Hematopoietic multipotent progenitor cell treated with erythropoietin and hydrocortisone succinate and interleukin-3 and kit ligand, for 17 days (in vitro differentiated cells): ENCODE measurements at regions not wholly inside any gene's neighbourhood (a gene's known extent, or its start where the extent isn't known, plus 50 kb on each side); places are given as distances from the start of the nearest gene placed in this dataset.

Experiments used
- DNase-seq: peaks from one replicate; pipeline ENCODE4 v3.0.0-alpha.2; 2015; ENCODE audit warnings: low spot score

- no peak for DNase-seq
Observed at GRCh38 chr2:48107326-48107925, 201.1 kb upstream of the FBXO11 start.

DNA sequence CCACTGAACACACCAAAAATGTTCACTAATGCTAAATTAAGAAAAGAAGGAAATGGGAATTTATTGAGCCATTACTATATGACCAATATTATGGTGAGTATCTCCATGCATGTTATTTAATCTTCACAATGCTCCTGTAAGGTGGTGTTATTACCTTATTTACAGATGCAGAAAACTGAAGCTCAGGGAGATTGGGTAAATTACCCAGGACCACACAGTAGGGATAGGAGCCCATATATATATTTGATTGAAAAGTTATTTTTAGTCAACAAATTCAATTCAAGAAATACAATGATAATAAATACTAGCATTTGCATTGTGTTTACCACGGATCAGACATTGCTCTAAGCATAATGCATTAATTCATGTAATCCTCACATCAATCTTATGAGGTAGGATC is 202.2 kb upstream of the FBXO11 start:
- DNase-seq, result no peak

DNA sequence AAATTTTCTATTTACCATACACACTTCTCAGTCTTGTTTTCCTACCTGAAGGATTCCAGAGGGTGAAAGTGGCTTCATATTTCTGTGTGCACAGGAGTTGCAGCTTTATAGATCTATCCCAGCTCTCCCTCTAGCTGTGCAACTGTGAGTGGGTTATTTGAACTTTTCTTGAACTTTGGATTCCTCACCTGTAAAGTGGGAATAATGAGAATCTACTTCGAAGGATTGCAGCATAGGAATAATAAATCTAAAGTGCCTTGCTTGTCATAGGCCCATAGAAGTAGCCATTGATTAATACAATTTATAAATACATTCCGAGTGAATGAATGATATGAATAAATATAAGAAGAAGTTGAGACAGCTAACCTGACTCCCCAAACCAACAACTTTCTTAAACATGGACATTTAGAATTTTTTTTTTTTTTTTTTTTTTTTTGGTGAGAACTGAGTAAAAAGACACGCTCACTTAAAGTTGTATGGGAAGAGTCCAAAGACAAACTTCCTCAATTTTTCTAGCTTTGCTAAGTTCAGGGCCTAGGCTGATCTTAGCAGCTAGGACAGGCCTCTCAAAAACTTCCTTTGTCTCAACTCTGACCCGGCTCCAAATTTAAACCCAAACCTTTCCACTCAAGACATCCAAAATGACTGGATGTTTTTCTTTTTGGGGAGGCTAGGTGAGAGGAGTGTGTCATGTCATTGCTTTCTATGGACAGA is 203.3 kb upstream of the FBXO11 start:
- no peak for DNase-seq

- no peak for DNase-seq
Observed at GRCh38 chr2:48110492-48110891, 204.0 kb upstream of the FOXN2 start.

- peak; percentile 15 for DNase-seq
Observed at GRCh38 chr2:48112911-48113680, 201.4 kb upstream of the FOXN2 start.

- no peak for DNase-seq
Observed at GRCh38 chr2:48113767-48114166, 200.7 kb upstream of the FOXN2 start.

DNA sequence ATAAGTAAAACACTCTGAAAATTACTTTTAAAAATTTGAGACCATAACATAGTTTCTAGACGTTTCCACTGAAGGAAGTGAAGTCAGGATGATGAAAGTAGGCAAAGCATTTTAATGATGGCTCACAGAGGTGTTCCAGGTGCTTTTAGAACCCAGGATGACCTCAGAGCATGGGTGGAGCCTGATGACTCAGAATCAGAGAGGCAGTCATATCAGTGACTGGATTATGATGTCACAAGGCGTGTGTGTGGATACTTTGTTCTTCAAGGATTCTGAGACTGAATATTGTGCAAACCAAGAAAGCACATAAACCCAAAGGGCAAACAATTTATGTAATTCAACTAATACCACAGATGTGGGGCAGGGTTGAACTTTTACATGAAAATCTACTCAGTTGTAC is 200.2 kb upstream of the FOXN2 start:
- DNase-seq, result peak; percentile 62

- DNase-seq, result no peak
Observed at GRCh38 chr2:48116497-48116896, 198.0 kb upstream of the FOXN2 start.

GRCh38 chr2:48118895-48119294 is 195.6 kb upstream of the FOXN2 start:
- DNase-seq, result no peak

GRCh38 chr2:48120112-48120511 is 194.4 kb upstream of the FOXN2 start:
- DNase-seq, result no peak

DNA sequence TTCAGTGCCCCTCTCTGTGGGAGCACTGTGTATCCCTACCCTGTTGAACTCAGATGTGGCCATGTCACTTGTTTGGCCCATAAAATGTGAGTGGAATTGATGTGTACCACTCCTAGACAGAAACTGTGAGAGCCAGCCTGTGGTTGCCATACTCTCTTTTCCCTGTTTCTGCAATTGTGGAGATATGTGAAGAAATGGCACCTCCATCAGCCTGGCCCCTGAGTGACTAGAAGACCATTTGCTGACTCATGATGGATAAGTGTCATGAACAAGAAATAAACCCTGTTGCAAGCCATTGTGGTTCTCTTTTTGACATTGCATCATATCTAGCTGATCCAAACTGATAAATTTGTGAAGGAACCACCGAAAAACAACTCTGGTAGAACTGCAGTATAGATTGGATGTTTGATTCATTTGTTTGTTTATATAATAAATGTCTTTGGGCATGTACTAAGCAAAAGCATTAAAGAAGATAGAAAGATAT is 193.7 kb upstream of the FOXN2 start:
- DNase-seq, result no peak

GRCh38 chr2:48122166-48122565 is 192.3 kb upstream of the FOXN2 start:
- no peak for DNase-seq

DNA sequence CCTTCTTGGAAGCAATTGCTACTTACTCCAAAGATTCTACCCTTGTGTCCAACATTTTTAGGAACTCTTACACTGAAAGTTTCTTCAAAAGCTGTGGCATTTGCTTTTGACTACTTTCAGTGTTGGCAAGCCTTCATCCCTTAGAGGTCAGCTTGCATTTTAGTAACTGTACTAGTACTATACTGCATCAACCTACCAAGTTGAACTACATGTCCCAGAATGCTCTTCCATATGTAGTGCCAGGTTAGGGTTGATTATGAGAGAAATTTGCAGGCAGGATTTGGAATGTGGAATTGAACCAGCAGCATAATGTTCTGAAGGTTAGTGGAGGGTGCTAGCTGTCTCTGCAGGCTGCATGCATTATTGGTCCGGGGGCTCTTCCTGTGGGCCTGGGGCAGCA is 189.9 kb upstream of the FOXN2 start:
- no peak for DNase-seq

- no peak for DNase-seq
Observed at GRCh38 chr2:48126162-48126561, 188.3 kb upstream of the FOXN2 start.

- DNase-seq, result no peak
Observed at GRCh38 chr2:48127612-48128191, 186.8 kb upstream of the FOXN2 start.

DNA sequence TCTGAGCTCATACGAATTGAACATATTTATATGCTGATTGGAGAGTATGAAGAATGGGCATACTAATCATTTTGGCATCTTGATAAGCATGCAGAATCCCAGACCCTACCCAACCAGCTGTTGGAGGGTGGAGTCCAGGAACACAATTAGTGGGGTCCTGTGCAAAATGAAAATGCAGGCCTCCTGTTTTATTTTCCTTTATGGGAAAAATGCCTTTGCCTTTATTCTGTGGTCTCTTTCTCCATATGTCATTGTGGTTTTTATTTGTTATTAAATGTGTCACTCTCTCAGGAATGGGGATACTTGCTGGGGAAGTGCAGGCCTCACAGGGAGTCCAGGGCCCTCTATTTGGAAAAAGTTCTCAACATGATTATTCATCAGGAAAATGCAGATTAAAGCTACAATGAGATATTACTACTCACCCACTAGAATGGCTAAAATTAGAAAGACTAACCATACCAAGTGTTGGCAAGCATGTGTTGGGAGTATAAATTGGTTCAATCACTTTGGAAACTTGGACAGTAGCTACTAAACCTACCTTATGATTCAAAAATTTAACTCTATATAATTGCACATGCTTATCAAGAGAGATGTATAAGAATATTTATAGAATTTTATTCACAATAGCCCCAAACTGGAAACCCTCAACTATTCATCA is 185.1 kb upstream of the FOXN2 start:
- DNase-seq, result no peak

DNA sequence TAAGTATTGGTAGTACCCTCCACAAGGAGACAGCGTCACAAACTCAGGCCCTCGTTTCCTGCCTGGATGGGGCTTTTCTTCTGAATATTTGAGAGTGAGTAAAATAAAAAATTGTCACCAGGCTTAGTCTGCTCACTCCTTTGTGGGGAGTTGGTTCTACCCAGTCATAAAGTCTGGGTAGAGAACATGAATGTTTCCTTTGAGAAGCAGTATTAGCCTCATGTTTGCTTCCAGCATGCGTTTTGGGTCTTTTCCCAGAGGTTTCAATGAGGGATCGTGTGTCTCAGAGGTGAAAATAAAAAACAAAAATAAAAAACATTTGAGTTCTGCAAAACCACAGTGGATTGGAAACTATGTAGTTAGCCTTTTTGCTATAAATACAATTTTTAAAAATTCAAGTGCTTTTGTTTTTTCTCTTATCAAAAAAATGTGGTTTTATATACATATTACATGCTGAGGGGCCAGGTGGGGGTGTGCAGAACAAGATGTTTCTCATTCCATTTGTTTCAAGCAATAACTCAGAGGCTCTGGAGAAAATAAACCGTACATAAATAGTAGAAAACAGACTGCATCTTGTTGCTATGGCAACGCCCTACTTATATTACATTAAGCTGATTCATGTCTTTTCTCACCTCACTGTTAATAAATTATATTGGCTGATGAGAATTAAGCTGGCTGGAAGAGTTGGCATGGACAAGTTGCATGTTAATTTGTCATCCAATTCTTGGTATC is 182.8 kb upstream of the FOXN2 start:
- DNase-seq, result no peak

DNA sequence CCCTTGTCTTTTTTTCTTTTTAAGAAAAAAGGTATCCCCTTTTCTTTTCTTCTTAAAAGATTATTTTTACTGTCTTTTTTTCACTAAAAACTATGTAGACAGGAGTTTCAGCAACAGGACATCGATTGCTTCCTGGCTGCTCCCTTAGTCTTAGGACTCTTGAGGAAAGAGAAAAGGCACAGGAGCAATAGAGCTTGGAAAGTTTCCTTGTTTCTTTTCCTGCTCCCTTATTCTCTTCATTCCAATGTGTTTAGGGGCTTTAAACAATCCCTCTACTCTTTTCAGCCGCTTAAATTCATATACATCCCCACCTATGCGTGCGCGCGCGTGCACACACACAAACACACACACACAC is 182.2 kb upstream of the FOXN2 start:
- DNase-seq, result no peak

DNA sequence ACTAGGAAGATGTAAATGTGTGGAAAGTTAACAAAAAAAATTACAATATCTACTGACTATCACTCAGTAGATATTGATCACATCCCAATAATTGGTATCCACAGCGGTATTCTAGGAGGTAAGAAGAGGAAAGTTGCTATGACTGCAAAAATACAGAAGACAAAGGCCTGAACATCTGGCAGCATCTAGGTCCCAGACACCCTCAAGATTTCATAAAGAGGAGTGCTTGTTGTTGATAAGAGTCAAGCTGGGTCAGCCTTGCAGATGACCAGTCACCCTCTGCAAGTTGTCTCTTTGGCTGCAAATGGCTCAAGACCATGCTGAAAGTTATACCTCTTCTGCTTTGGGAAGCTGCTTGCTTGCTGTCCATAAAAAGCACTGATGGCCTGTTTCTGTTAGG is 179.8 kb upstream of the FOXN2 start:
- DNase-seq, result no peak

DNA sequence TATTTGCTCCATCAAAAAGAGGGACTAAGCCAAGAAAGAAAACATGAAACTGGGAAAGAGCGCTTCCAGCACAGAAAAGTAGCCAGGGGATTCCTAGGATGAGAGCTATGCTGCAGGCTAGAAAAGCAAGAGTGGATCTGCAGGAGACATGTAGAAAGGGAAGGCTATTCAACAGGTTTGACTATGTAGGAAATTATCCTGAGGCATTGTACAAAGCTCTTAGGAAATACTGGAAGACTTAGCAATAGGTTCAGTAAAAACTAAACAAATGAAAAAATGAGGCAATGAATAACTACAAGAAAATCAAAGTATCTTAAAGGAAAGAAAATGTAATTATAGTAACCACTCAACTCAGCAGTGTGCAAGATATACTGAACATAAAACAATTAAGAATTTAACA is 178.7 kb upstream of the FOXN2 start:
- DNase-seq, result no peak

- no peak for DNase-seq
Observed at GRCh38 chr2:48137829-48138228, 176.7 kb upstream of the FOXN2 start.

DNA sequence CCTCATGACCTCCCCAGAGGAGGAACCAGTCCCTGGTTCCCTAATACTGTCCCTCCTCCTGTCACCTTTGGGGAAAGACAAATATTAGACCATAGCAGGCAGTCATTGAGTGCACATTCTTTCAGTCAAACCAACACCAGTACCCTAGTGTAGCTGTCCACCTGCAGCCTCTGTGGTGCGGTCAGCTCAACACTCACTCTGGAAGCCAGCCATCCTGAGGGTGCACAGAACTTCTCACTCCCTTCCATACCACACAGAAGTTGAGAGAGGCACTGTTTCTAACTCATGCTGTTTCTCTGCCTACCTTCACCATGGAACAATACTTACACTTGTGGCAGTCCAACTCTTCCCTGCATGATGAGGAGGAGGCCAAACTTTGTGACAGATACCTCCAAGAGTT is 175.6 kb upstream of the FOXN2 start:
- no peak for DNase-seq
